Adrenal gland (tissue), 9 donors: ENCODE measurements at regions not wholly inside any gene's neighbourhood (a gene's known extent, or its start where the extent isn't known, plus 50 kb on each side); places are given as distances from the start of the nearest gene placed in this dataset.
"Not testable (repeated sequence)": the region's sequence is repeated elsewhere in the genome, so short reads cannot be mapped to it uniquely, and the experiment has no call there.

Experiments
- DNase-seq, 7 donors: peaks; one replicate each; pipeline ENCODE4 v3.0.0-alpha.2; 2019 to 2020
- H3K27ac ChIP-seq, 5 donors: fragments of 200-600 bp; sonication (generic) in 4 of 5; 1 replicate in 3 of 5; 2 replicates in 2 of 5; pipeline versions ENCODE4 v1.5.1 to v1.8.0; 2016 to 2020; ENCODE audit warnings: mild to moderate bottlenecking in 1 of 5
- H3K27me3 ChIP-seq: fragments of 200-600 bp; 2 replicates; pipeline ENCODE4 v1.8.0; 2021
- H3K36me3 ChIP-seq, 2 donors: fragments of 200-600 bp; replicated peaks in 1 of 2; 1 replicate in 1 of 2; 2 replicates in 1 of 2; pipeline versions ENCODE4 v1.5.1 to v1.8.0; 2018 to 2022
- H3K4me1 ChIP-seq, 2 donors: fragments of 200-600 bp; replicated peaks in 1 of 2; 1 replicate in 1 of 2; 2 replicates in 1 of 2; pipeline versions ENCODE4 v1.5.1 to v1.8.0; 2018 to 2021
- H3K4me3 ChIP-seq, 4 donors: fragments of 200-600 bp; sonication (generic) in 3 of 4; one replicate each; pipeline ENCODE4 v1.5.1; 2016 to 2018
- H3K9me3 ChIP-seq, 3 donors: fragments of 200-600 bp; sonication (generic) in 1 of 3; replicated peaks in 1 of 3; 1 replicate in 2 of 3; 2 replicates in 1 of 3; pipeline versions ENCODE4 v1.5.1 to v1.8.0; 2016 to 2021
- POLR2A ChIP-seq, 2 donors: fragments of 450-650 bp; IDR thresholded peaks; one replicate each; pipeline ENCODE4 v1.6.1; 2017; ENCODE audit warnings: antibody characterized with exemption in 2 of 2, mild to moderate bottlenecking in 2 of 2, moderate library complexity in 1 of 2
- WGBS, 4 donors: extraction: QIAGEN DNeasy Blood & Tissue Kit in 2 of 4; methylation state at CpG; one replicate each; pipeline versions ENCODE4 v1.1.5 to v1.1.7; 2013 to 2017; 5-methylcytosine and 5-hydroxymethylcytosine counted together
- intact Hi-C, 2 donors: fragments of 100-400 bp; cut with DNase I; formaldehyde crosslinking; loops; one replicate each; pipeline versions ENCODE4 v1.14.1 to v1.15.0; 2022 to 2023
- TF ChIP-seq, protein P1 (sequence below), 6 experiments: fragments of 450-650 bp in 4 of 6; fragments of 200-600 bp in 2 of 6; sonication (generic) in 1 of 6; IDR thresholded peaks; 1 replicate in 5 of 6; 2 replicates in 1 of 6; pipeline versions ENCODE4 v1.5.1 to v1.8.0; 2016 to 2021; ENCODE audit warnings: antibody characterized with exemption in 6 of 6, mild to moderate bottlenecking in 2 of 6, moderate library complexity in 1 of 6
- donor health status: healthy with polysubstance abuse.
- donor health status: Bipolar disorder and iron deficiency.
- donor health status: DM: yes; HTN: yes; CAD: no.
- donor health status: DM: no; HTN: no; CAD: no.
- donor health status: DM: no; HTN: no; CAD: no.

- DNase-seq: no peak
- Histone ChIP-seq H3K4me1 (no peaks in the 10 kb centered on the region), H3K4me3 (no peak overlapping the region), H3K9me3 (no peaks in the 10 kb centered on the region), H3K27ac (no peak overlapping the region), H3K27me3 (no peaks in the 10 kb centered on the region), H3K36me3 (no peaks in the 10 kb centered on the region)
- WGBS, 4 donors: 79 to 86% (median 85%) methylated on average over 2 of the region's 2 CpGs
- intact Hi-C loops: no loop called here
- TF ChIP-seq POLR2A (IDR thresholded peaks at IDR 0.05): no peak
- TF ChIP-seq, protein P1, sequence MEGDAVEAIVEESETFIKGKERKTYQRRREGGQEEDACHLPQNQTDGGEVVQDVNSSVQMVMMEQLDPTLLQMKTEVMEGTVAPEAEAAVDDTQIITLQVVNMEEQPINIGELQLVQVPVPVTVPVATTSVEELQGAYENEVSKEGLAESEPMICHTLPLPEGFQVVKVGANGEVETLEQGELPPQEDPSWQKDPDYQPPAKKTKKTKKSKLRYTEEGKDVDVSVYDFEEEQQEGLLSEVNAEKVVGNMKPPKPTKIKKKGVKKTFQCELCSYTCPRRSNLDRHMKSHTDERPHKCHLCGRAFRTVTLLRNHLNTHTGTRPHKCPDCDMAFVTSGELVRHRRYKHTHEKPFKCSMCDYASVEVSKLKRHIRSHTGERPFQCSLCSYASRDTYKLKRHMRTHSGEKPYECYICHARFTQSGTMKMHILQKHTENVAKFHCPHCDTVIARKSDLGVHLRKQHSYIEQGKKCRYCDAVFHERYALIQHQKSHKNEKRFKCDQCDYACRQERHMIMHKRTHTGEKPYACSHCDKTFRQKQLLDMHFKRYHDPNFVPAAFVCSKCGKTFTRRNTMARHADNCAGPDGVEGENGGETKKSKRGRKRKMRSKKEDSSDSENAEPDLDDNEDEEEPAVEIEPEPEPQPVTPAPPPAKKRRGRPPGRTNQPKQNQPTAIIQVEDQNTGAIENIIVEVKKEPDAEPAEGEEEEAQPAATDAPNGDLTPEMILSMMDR (IDR thresholded peaks at IDR 0.05): no peak
Measured at GRCh38 chr14:45766247-45766646, 513.2 kb upstream of the MIS18BP1 start.

GRCh38 chr14:45757655-45758054 is 504.7 kb upstream of the MIS18BP1 start:
- Histone ChIP-seq H3K27ac (no peak overlapping the region), H3K9me3 (no peaks in the 10 kb centered on the region), H3K4me3 (no peak overlapping the region), H3K4me1 (no peaks in the 10 kb centered on the region), H3K27me3 (no peaks in the 10 kb centered on the region), H3K36me3 (no peaks in the 10 kb centered on the region)
- intact Hi-C loops: no loop called here
- WGBS, 4 donors: 53 to 63% (median 58%) methylated on average over 4 of the region's 4 CpGs
- TF ChIP-seq, protein P1 (IDR thresholded peaks at IDR 0.05): no peak
- TF ChIP-seq POLR2A (IDR thresholded peaks at IDR 0.05): no peak
- DNase-seq: no peak

DNA sequence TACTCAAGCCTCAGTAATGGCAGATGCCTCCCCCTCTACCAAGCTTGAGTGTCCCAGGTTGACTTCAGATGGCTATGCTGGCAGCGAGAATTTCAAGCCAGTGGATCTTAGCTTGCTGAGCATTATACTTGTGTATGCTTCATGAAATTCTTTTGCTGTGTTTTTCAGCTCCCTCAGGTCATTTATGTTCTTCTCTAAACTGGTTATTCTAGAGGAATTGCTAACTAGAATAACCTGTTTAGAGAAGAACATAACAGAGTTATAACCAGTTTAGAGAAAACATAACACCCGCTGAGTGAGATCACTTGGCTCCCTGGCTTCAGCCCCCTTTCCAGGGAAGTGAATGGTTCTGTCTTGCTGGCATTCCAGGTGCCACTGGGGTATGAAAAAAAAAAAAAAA is 503.4 kb upstream of the MIS18BP1 start:
- H3K9me3 ChIP-seq, H3K36me3 ChIP-seq, H3K27me3 ChIP-seq, H3K4me1 ChIP-seq, H3K4me3 ChIP-seq, DNase-seq, H3K27ac ChIP-seq, intact Hi-C loops: not testable (repeated sequence)
- WGBS, 4 donors: 83 to 96% (median 88%) methylated on average over 2 of the region's 2 CpGs

- TF ChIP-seq, protein P1 (IDR thresholded peaks at IDR 0.05): no peak
- no peak for TF ChIP-seq POLR2A (IDR thresholded peaks at IDR 0.05)
- WGBS, 4 donors: 62 to 81% (median 73%) methylated on average over 5 of the region's 5 CpGs
- intact Hi-C loops: no loop called here
- Histone ChIP-seq H3K27ac (no peak overlapping the region), H3K36me3 (no peaks in the 10 kb centered on the region), H3K9me3 (no peaks in the 10 kb centered on the region), H3K4me3 (no peak overlapping the region), H3K27me3 (no peaks in the 10 kb centered on the region), H3K4me1 (no peaks in the 10 kb centered on the region)
- DNase-seq: peak in 3 of 7 donors; percentile 36 to 72 (median 62)
Measured at GRCh38 chr14:45743884-45744283, 490.9 kb upstream of the MIS18BP1 start.

DNA sequence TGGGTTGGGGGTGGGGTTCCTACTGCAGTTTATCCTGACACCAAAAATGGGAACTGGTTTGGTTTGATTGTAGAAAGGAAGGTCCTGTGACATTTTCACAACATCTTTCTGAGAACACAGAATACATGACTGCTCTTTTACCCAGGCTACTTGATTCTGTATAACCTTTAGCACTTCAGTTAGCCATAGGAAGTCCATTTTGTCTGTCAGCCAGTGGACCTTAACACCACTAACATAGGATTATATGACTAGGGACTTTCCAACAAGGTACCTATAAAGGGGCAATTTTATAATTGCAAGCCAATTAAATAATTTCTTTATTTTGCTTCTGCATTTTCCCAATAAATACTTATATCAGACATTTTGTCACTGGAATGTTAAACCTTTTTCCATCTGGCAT is 489.2 kb upstream of the MIS18BP1 start:
- Histone ChIP-seq H3K36me3 (no peaks in the 10 kb centered on the region), H3K4me3 (no peak overlapping the region), H3K9me3 (no peaks in the 10 kb centered on the region), H3K27ac (no peak overlapping the region), H3K27me3 (no peaks in the 10 kb centered on the region), H3K4me1 (no peaks in the 10 kb centered on the region)
- TF ChIP-seq POLR2A (IDR thresholded peaks at IDR 0.05): no peak
- TF ChIP-seq, protein P1 (IDR thresholded peaks at IDR 0.05): no peak
- no peak for DNase-seq
- intact Hi-C loops: no loop called here
